Activated CD8-positive, alpha-beta memory T cell treated with anti-CD3 and anti-CD28 coated beads for 36 hours (primary cell): ENCODE measurements at regions not wholly inside any gene's neighbourhood (a gene's known extent, or its start where the extent isn't known, plus 50 kb on each side); places are given as distances from the start of the nearest gene placed in this dataset.
"Not testable (repeated sequence)": the region's sequence is repeated elsewhere in the genome, so short reads cannot be mapped to it uniquely, and the experiment has no call there.

Experiments used
- CTCF ChIA-PET: fragments of 350-600 bp; sonication (Branson Sonifier 250); formaldehyde crosslinking; loops from one replicate; lab custom pipeline; 2021; ENCODE audit warnings: antibody characterized with exemption; lab: Charles Lee
- POLR2A ChIA-PET: fragments of 350-600 bp; sonication (Branson Sonifier 250); formaldehyde crosslinking; loops from one replicate; lab custom pipeline; 2021; ENCODE audit warnings: antibody characterized with exemption; lab: Charles Lee

GRCh38 chr3:176605553-176605952, 591.7 kb downstream of the TBL1XR1 start:
- CTCF ChIA-PET, result interaction anchor here (0.8 kb wide), 1 partner anchor 63 kb away, joined by 3 read pairs; no protein-coding TSS in a partner anchor
- POLR2A ChIA-PET, result not testable (repeated sequence)

GRCh38 chr3:176595307-176595706, 602.0 kb downstream of the TBL1XR1 start:
- POLR2A ChIA-PET, result no interaction called here

GRCh38 chr3:176590722-176591121, 606.6 kb downstream of the TBL1XR1 start:
- POLR2A ChIA-PET, result no interaction called here
- CTCF ChIA-PET, result no interaction called here

More at GRCh38 chr3:176595307-176595706, 602.0 kb downstream of the TBL1XR1 start:
- CTCF ChIA-PET, result no interaction called here

- ChIA-PET CTCF (no interaction called here), POLR2A (no interaction called here)
These were observed 610.2 kb downstream of the TBL1XR1 start for GRCh38 chr3:176587089-176587488.

GRCh38 chr3:176584413-176585176, 612.7 kb downstream of the TBL1XR1 start:
- CTCF ChIA-PET, result no interaction called here

GRCh38 chr3:176583956-176584355, 613.3 kb downstream of the TBL1XR1 start:
- CTCF ChIA-PET, result no interaction called here
- POLR2A ChIA-PET, result no interaction called here

More at GRCh38 chr3:176584413-176585176, 612.7 kb downstream of the TBL1XR1 start:
- POLR2A ChIA-PET, result no interaction called here

GRCh38 chr3:176581589-176581988, 615.7 kb downstream of the TBL1XR1 start:
- CTCF ChIA-PET, result no interaction called here
- POLR2A ChIA-PET, result no interaction called here

- ChIA-PET CTCF (no interaction called here), POLR2A (interaction anchor here (0.5 kb wide), 1 partner anchor 1521 kb away, joined by 3 read pairs; no protein-coding TSS in a partner anchor)
These were observed 617.5 kb downstream of the TBL1XR1 start for GRCh38 chr3:176579711-176580185.

- CTCF ChIA-PET, result no interaction called here
- POLR2A ChIA-PET, result no interaction called here
These were observed 619.0 kb downstream of the TBL1XR1 start for GRCh38 chr3:176578316-176578715.

GRCh38 chr3:176577447-176577846, 619.8 kb downstream of the TBL1XR1 start:
- POLR2A ChIA-PET, result no interaction called here
- CTCF ChIA-PET, result no interaction called here

GRCh38 chr3:176574786-176575185, 622.5 kb downstream of the TBL1XR1 start:
- CTCF ChIA-PET, result no interaction called here
- POLR2A ChIA-PET, result no interaction called here

- POLR2A ChIA-PET, result no interaction called here
- CTCF ChIA-PET, result no interaction called here
These were observed 625.4 kb downstream of the TBL1XR1 start for GRCh38 chr3:176571926-176572325.

- CTCF ChIA-PET, result no interaction called here
- POLR2A ChIA-PET, result no interaction called here
These were observed 626.3 kb downstream of the TBL1XR1 start for GRCh38 chr3:176570992-176571391.

- ChIA-PET POLR2A (no interaction called here), CTCF (no interaction called here)
These were observed 629.1 kb downstream of the TBL1XR1 start for GRCh38 chr3:176568189-176568588.

- ChIA-PET POLR2A (no interaction called here), CTCF (no interaction called here)
These were observed 630.5 kb downstream of the TBL1XR1 start for GRCh38 chr3:176566757-176567156.

- ChIA-PET CTCF (interaction anchor here (0.6 kb wide), 1 partner anchor 857 kb away, joined by 3 read pairs; no protein-coding TSS in a partner anchor), POLR2A (no interaction called here)
These were observed 635.0 kb downstream of the TBL1XR1 start for GRCh38 chr3:176562331-176562730.

GRCh38 chr3:176561826-176562225, 635.5 kb downstream of the TBL1XR1 start:
- POLR2A ChIA-PET, result no interaction called here
- CTCF ChIA-PET, result no interaction called here

- ChIA-PET POLR2A (no interaction called here), CTCF (no interaction called here)
These were observed 642.3 kb downstream of the TBL1XR1 start for GRCh38 chr3:176554791-176555654.

- ChIA-PET CTCF (no interaction called here), POLR2A (no interaction called here)
These were observed 643.0 kb downstream of the TBL1XR1 start for GRCh38 chr3:176554264-176554663.

- ChIA-PET POLR2A (no interaction called here), CTCF (no interaction called here)
These were observed 670.3 kb downstream of the TBL1XR1 start for GRCh38 chr3:176526942-176527341.
